ENCODE measurements at regions not wholly inside any gene's neighbourhood (a gene's known extent, or its start where the extent isn't known, plus 50 kb on each side); places are given as distances from the start of the nearest gene placed in this dataset.

DNA sequence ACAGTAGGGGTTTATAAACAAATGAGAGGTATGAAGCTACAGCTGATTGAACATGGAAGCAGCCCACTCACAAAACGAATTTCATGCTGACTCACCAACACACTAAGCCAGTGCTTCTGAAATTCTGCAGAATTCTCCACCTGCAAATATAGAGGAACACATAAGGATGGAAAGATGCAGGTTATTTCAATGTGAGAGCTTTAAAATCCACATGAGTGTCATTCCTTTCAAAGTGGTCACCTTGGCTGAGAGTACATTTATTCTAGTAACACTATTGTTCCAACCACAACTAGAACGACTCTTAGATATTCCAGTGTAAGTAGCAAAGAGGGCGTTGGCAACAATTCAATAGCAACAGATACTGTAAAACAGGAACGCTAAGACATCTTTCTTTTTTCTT lies 189.9 kb upstream of the TSC22D2 start:
- DNase-seq, result no peak
- TF ChIP-seq EZH2 (optimal IDR thresholded peaks at IDR 0.05; ENCODE audit: low read depth, low read length), result no peak
- TF ChIP-seq, protein P1, sequence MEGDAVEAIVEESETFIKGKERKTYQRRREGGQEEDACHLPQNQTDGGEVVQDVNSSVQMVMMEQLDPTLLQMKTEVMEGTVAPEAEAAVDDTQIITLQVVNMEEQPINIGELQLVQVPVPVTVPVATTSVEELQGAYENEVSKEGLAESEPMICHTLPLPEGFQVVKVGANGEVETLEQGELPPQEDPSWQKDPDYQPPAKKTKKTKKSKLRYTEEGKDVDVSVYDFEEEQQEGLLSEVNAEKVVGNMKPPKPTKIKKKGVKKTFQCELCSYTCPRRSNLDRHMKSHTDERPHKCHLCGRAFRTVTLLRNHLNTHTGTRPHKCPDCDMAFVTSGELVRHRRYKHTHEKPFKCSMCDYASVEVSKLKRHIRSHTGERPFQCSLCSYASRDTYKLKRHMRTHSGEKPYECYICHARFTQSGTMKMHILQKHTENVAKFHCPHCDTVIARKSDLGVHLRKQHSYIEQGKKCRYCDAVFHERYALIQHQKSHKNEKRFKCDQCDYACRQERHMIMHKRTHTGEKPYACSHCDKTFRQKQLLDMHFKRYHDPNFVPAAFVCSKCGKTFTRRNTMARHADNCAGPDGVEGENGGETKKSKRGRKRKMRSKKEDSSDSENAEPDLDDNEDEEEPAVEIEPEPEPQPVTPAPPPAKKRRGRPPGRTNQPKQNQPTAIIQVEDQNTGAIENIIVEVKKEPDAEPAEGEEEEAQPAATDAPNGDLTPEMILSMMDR (IDR thresholded peaks at IDR 0.05; ENCODE audit: low read length), result no peak
- no peak for TF ChIP-seq EZH2phosphoT487 (IDR thresholded peaks at IDR 0.05; ENCODE audit: low read length)
- Histone ChIP-seq H3K79me2 (ENCODE audit: low read length) (no peaks in the 10 kb centered on the region), H3K4me1 (ENCODE audit: low read length) (0 out of 2 replicates have a peak, but pooled peaks cover 4% of the 10 kb centered on the region), H3K36me3 (replicated peaks; ENCODE audit: insufficient read depth, low read length) (no peaks in the 10 kb centered on the region), H3K4me2 (ENCODE audit: low read depth, low read length) (no peak overlapping the region), H3K9me3 (replicated peaks; ENCODE audit: insufficient read depth, low read length) (no peaks in the 10 kb centered on the region), H4K20me1 (ENCODE audit: insufficient read depth, low read length) (no peaks in the 10 kb centered on the region), H3F3A (ENCODE audit: insufficient read depth, low read length) (no peaks in the 10 kb centered on the region), H3K27me3 (replicated peaks; ENCODE audit: insufficient read depth, low read length) (no peaks in the 10 kb centered on the region), H2AFZ (ENCODE audit: low read length) (no peak overlapping the region), H3K27ac (ENCODE audit: low read length) (no peak overlapping the region), H3K9me2 (replicated peaks; ENCODE audit: insufficient read depth, low read length) (no peaks in the 10 kb centered on the region), H3K4me3 (ENCODE audit: low read length) (no peak overlapping the region), H3K9ac (ENCODE audit: low read length) (no peak overlapping the region)

DNA sequence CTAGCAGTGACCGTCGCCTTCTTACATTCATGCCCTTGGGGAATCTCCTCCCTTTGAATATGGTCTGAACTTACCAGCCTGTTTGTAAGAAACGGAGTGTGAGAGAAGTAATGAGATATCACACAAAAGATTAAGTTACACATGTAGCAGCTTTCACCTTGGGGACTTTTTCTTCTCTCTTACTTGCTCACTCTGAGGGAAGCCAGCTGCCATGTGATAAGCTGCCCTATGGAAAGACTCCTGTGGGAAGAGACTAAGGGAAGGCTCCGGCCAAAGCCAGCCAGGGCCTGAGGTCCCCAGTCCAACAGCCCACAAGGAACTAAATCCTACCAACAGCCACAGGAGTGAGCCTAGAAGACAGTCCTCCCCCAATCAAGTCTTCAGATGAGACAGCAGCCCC lies 190.4 kb upstream of the TSC22D2 start:
- Histone ChIP-seq H4K20me1 (ENCODE audit: insufficient read depth, low read length) (no peaks in the 10 kb centered on the region), H3K79me2 (ENCODE audit: low read length) (no peaks in the 10 kb centered on the region), H3K27me3 (replicated peaks; ENCODE audit: insufficient read depth, low read length) (no peaks in the 10 kb centered on the region), H2AFZ (ENCODE audit: low read length) (no peak overlapping the region), H3K27ac (ENCODE audit: low read length) (no peak overlapping the region), H3K4me1 (ENCODE audit: low read length) (0 out of 2 replicates have a peak, but pooled peaks cover 4% of the 10 kb centered on the region), H3K9me2 (replicated peaks; ENCODE audit: insufficient read depth, low read length) (no peaks in the 10 kb centered on the region), H3K4me3 (ENCODE audit: low read length) (no peak overlapping the region), H3K36me3 (replicated peaks; ENCODE audit: insufficient read depth, low read length) (no peaks in the 10 kb centered on the region), H3K4me2 (ENCODE audit: low read depth, low read length) (no peak overlapping the region), H3K9me3 (replicated peaks; ENCODE audit: insufficient read depth, low read length) (no peaks in the 10 kb centered on the region), H3K9ac (ENCODE audit: low read length) (no peak overlapping the region), H3F3A (ENCODE audit: insufficient read depth, low read length) (no peaks in the 10 kb centered on the region)
- TF ChIP-seq, protein P1 (IDR thresholded peaks at IDR 0.05; ENCODE audit: low read length), result no peak
- TF ChIP-seq EZH2phosphoT487 (IDR thresholded peaks at IDR 0.05; ENCODE audit: low read length), result no peak
- no peak for TF ChIP-seq EZH2 (optimal IDR thresholded peaks at IDR 0.05; ENCODE audit: low read depth, low read length)
- DNase-seq, result no peak

DNA sequence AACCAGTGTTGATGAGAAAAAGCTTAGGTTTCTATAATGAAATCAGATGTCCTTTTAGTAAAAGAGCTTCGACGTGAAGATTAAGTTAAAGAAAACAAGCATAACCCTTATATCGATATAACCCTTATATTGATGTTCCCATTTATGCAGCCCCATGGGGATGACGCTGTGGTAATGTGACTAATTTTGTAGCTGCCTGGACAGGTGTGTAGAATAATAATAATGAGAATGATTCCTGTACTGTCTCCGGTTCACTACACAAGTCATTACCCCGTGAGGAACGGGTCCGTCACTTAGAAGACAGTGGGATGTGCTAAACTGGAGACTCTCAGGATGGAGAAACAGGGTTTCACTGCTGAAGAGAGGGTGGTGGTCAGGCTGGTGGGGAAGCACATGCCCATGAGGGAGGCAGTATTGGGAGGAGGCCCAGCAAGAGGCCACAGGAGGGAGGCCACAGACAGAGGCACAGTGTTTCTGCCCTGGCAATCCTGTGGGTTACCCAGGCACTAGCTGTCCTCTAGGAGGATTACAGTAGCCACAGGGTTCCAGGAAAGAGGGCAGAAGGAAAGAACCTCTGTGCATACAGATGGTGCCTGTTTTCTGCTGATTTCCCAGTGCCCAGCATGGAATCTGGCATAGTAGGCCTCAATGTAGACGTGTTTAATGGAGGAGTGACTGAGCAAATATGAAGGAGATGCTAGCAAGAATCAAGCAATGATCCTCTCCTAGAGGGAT lies 191.1 kb upstream of the TSC22D2 start:
- Histone ChIP-seq H3K4me2 (ENCODE audit: low read depth, low read length) (no peak overlapping the region), H3K4me3 (ENCODE audit: low read length) (no peak overlapping the region), H3K4me1 (ENCODE audit: low read length) (0 out of 2 replicates have a peak, but pooled peaks cover 4% of the 10 kb centered on the region), H3K9ac (ENCODE audit: low read length) (no peak overlapping the region), H3K9me2 (replicated peaks; ENCODE audit: insufficient read depth, low read length) (no peaks in the 10 kb centered on the region), H4K20me1 (ENCODE audit: insufficient read depth, low read length) (no peaks in the 10 kb centered on the region), H3F3A (ENCODE audit: insufficient read depth, low read length) (no peaks in the 10 kb centered on the region), H2AFZ (ENCODE audit: low read length) (no peak overlapping the region), H3K79me2 (ENCODE audit: low read length) (no peaks in the 10 kb centered on the region), H3K36me3 (replicated peaks; ENCODE audit: insufficient read depth, low read length) (no peaks in the 10 kb centered on the region), H3K27ac (ENCODE audit: low read length) (no peak overlapping the region), H3K27me3 (replicated peaks; ENCODE audit: insufficient read depth, low read length) (no peaks in the 10 kb centered on the region), H3K9me3 (replicated peaks; ENCODE audit: insufficient read depth, low read length) (no peaks in the 10 kb centered on the region)
- DNase-seq, result no peak
- TF ChIP-seq EZH2 (optimal IDR thresholded peaks at IDR 0.05; ENCODE audit: low read depth, low read length), result no peak
- TF ChIP-seq EZH2phosphoT487 (IDR thresholded peaks at IDR 0.05; ENCODE audit: low read length), result no peak
- TF ChIP-seq, protein P1 (IDR thresholded peaks at IDR 0.05; ENCODE audit: low read length), result no peak
